Spleen (tissue), 7 donors: ENCODE measurements at regions not wholly inside any gene's neighbourhood (a gene's known extent, or its start where the extent isn't known, plus 50 kb on each side); places are given as distances from the start of the nearest gene placed in this dataset.

Source experiments
- POLR2A ChIP-seq, 3 donors: fragments of 450-650 bp; IDR thresholded peaks; one replicate each; pipeline ENCODE4 v1.5.1; 2017; ENCODE audit warnings: antibody characterized with exemption in 3 of 3, mild to moderate bottlenecking in 1 of 3
- POLR2AphosphoS5 ChIP-seq, 3 donors: sonication (generic); formaldehyde crosslinking; IDR thresholded peaks; one replicate each; pipeline ENCODE4 v1.5.1; 2017; ENCODE audit warnings: antibody characterized with exemption in 3 of 3
- TF ChIP-seq, protein P1 (sequence below), 11 experiments: fragments of 200-600 bp in 7 of 11; fragments of 450-650 bp in 4 of 11; sonication (generic) in 4 of 11; IDR thresholded peaks in 8 of 11; conservative IDR thresholded peaks in 3 of 11; 1 replicate in 7 of 11; 2 replicates in 4 of 11; pipeline versions ENCODE4 v1.4.0 to v1.8.0; 2016 to 2021; ENCODE audit warnings: antibody characterized with exemption in 11 of 11, inconsistent platforms in 4 of 11, mild to moderate bottlenecking in 1 of 11
- donor health status: DM: no; HTN: no; CAD: no; lungs with moderate emphysema.
- donor health status: DM: no; HTN: no; CAD: no.
- donor health status: DM: no; HTN: no; CAD: no.

DNA sequence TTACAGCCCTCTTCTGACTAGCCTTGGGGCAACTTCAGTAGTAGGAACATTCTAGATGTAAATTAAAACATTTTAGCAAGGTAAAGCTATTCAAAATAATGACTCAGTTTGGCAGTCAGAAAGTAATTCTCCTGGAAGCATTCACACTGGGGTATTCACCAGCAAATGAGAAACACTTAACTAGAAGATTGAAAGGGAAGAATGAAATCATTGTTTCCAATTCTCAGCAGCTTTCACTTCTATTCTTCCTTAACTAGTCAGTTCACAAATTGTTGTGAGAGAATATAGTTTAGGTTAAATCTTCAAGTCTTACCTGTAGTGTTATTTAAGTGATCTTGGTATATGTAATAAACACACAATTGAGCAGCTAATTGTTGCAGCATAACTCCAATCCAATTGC lies 1135.6 kb upstream of the FAM98A start:
- TF ChIP-seq, protein P1, sequence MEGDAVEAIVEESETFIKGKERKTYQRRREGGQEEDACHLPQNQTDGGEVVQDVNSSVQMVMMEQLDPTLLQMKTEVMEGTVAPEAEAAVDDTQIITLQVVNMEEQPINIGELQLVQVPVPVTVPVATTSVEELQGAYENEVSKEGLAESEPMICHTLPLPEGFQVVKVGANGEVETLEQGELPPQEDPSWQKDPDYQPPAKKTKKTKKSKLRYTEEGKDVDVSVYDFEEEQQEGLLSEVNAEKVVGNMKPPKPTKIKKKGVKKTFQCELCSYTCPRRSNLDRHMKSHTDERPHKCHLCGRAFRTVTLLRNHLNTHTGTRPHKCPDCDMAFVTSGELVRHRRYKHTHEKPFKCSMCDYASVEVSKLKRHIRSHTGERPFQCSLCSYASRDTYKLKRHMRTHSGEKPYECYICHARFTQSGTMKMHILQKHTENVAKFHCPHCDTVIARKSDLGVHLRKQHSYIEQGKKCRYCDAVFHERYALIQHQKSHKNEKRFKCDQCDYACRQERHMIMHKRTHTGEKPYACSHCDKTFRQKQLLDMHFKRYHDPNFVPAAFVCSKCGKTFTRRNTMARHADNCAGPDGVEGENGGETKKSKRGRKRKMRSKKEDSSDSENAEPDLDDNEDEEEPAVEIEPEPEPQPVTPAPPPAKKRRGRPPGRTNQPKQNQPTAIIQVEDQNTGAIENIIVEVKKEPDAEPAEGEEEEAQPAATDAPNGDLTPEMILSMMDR (IDR thresholded peaks at IDR 0.05 in 8 of 11, conservative IDR thresholded peaks at IDR 0.05 in 3 of 11) = no peak
- TF ChIP-seq POLR2A (IDR thresholded peaks at IDR 0.05) = no peak
- no peak for TF ChIP-seq POLR2AphosphoS5 (IDR thresholded peaks at IDR 0.05)
